K562 (cell line): ENCODE measurements at regions not wholly inside any gene's neighbourhood (a gene's known extent, or its start where the extent isn't known, plus 50 kb on each side); places are given as distances from the start of the nearest gene placed in this dataset.

ENCODE experiments used
- ATAC-seq: fragments of 200-7000 bp; cut with Tn5 transposase; 3 replicates; pipeline ENCODE4 v1.9.1; 2020; ENCODE audit warnings: moderate library complexity
- BruUV-seq: library from RNA; stranded (reverse); fragments of 400-500 nt; replicated peaks from 2 replicates; lab custom pipeline; 2021; lab: Mats Ljungman, UMichigan
- CTCF ChIA-PET: fragments of 300-600 bp; formaldehyde crosslinking; extraction: SDS; loops from one replicate; lab custom pipeline; 2021; ENCODE audit warnings: low intra/inter-chr PET ratio; lab: Yijun Ruan, JAX
- POLR2A ChIA-PET: fragments of 300-600, 350-650 bp; sonication (Branson Sonifier 250); formaldehyde crosslinking; extraction: SDS; loops from one replicate; lab custom pipeline; 2021; ENCODE audit warnings: antibody characterized with exemption, inconsistent platforms; lab: Yijun Ruan, JAX
- DNase-seq, 4 experiments: peaks; one replicate each; pipeline versions ENCODE4 v3.0.0 to v3.0.0-alpha.2; 2011 to 2018; ENCODE audit warnings: low spot score in 3 of 4, mixed read lengths in 3 of 4; ENCODE audit errors: extremely low read depth in 1 of 4
- FAIRE-seq: peaks from 2 replicates; lab custom pipeline; 2011; peaks lifted over from hg19 to GRCh38; lab: Jason Lieb, UNC
- H2AFZ ChIP-seq: 2 replicates; pipeline ENCODE4 v1.6.0; 2011; ENCODE audit warnings: low read depth, low read length, control low read depth, inconsistent platforms
- H3K27ac ChIP-seq: fragments of 200-600 bp; 3 replicates; pipeline ENCODE4 v1.8.0; 2011; ENCODE audit warnings: low read depth, mild to moderate bottlenecking, control low read depth, inconsistent platforms, low read length, moderate library complexity, mixed read lengths; ENCODE audit errors: extremely low read depth
- H3K27me3 ChIP-seq, 2 experiments: fragments of 300-600 bp in 1 of 2; 2 replicates in 1 of 2; 3 replicates in 1 of 2; pipeline versions ENCODE4 v1.6.0 to v1.8.0; 2011; ENCODE audit warnings: inconsistent platforms in 2 of 2, low read length in 2 of 2, mild to moderate bottlenecking in 1 of 2, mixed read lengths in 1 of 2, moderate library complexity in 1 of 2; ENCODE audit not compliant: control insufficient read depth in 2 of 2, insufficient read depth in 2 of 2
- H3K36me3 ChIP-seq: fragments of 300-600 bp; 3 replicates; pipeline ENCODE4 v1.8.0; 2011; ENCODE audit warnings: mild to moderate bottlenecking, low read length, inconsistent platforms; ENCODE audit not compliant: control insufficient read depth, insufficient read depth
- H3K4me1 ChIP-seq, 2 experiments: fragments of 200-600 bp in 1 of 2; replicated peaks in 1 of 2; 2 replicates in 1 of 2; 3 replicates in 1 of 2; pipeline versions ENCODE4 v1.5.1 to v1.8.0; 2011; ENCODE audit warnings: inconsistent platforms in 2 of 2, low read length in 2 of 2, mild to moderate bottlenecking in 1 of 2, mixed read lengths in 1 of 2, moderate library complexity in 1 of 2; ENCODE audit not compliant: control insufficient read depth in 2 of 2, insufficient read depth in 2 of 2
- H3K4me2 ChIP-seq: 2 replicates; pipeline ENCODE4 v1.6.1; 2011; ENCODE audit warnings: low read length, control low read depth, inconsistent platforms, mixed read lengths; ENCODE audit not compliant: insufficient read depth
- H3K4me3 ChIP-seq: fragments of 200-600 bp; sonication (generic), shearing (Covaris generic); 2 replicates; pipeline ENCODE4 v1.5.1; 2016; ENCODE audit warnings: control low read depth, inconsistent platforms
- H3K79me2 ChIP-seq: fragments of 200-600 bp; 3 replicates; pipeline ENCODE4 v1.8.0; 2011; ENCODE audit warnings: low read length, inconsistent platforms; ENCODE audit not compliant: control insufficient read depth, insufficient read depth
- H3K9ac ChIP-seq, 2 experiments: 2 replicates each; pipeline versions ENCODE4 v1.6.0 to v1.6.1; 2011; ENCODE audit warnings: low read depth in 2 of 2, low read length in 2 of 2, control low read depth in 1 of 2, inconsistent platforms in 1 of 2, mild to moderate bottlenecking in 1 of 2, mixed read lengths in 1 of 2; ENCODE audit not compliant: insufficient read depth in 1 of 2
- H3K9me1 ChIP-seq: one replicate; pipeline ENCODE4 v1.6.0; 2011; ENCODE audit warnings: inconsistent platforms, mild to moderate bottlenecking, low read length, moderate library complexity; ENCODE audit not compliant: control insufficient read depth, insufficient read depth
- H3K9me3 ChIP-seq: replicated peaks from 2 replicates; pipeline ENCODE4 v1.5.1; 2011; ENCODE audit warnings: low read depth, low read length, inconsistent platforms; ENCODE audit not compliant: control insufficient read depth, insufficient read depth
- H4K20me1 ChIP-seq: replicated peaks from 2 replicates; pipeline ENCODE4 v1.6.1; 2011; ENCODE audit warnings: low read length, inconsistent platforms, mixed read lengths; ENCODE audit not compliant: control insufficient read depth, insufficient read depth
- NR2C1 ChIP-seq, 2 experiments: fragments of 450-650 bp; IDR thresholded peaks; 2 replicates each; pipeline ENCODE4 v1.6.1; 2017; ENCODE audit warnings: mild to moderate bottlenecking in 2 of 2, antibody characterized with exemption in 1 of 2, inconsistent platforms in 1 of 2, missing compliant biosample characterization in 1 of 2, missing genetic modification characterization in 1 of 2
- TBP ChIP-seq: optimal IDR thresholded peaks from 2 replicates; pipeline ENCODE3; 2011; ENCODE audit warnings: low read depth, low read length, improper control_type of control experiment
- ZSCAN29 ChIP-seq: fragments of 450-650 bp; IDR thresholded peaks from 2 replicates; pipeline ENCODE4 v1.6.1; 2017
- WGBS: fragments of 100-300 bp; shearing (Covaris generic); methylation state at CpG from one replicate; pipeline ENCODE4 v1.1.6; 2016; ENCODE audit warnings: low coverage, mixed read lengths; ENCODE audit not compliant: insufficient coverage; ENCODE audit errors: missing lambda C conversion rate; 5-methylcytosine and 5-hydroxymethylcytosine counted together
- in situ Hi-C: fragments of 300-500 bp; cut with MboI; formaldehyde crosslinking; loops from 4 replicates; pipeline ENCODE4 v1.15.0; 2018; ENCODE audit warnings: inconsistent platforms, mixed read lengths
- intact Hi-C: fragments of 100-400 bp; cut with micrococcal nuclease; formaldehyde crosslinking; loops from 2 replicates; pipeline ENCODE4 v1.14.2; 2022
- TF ChIP-seq, protein P1 (sequence below): IDR thresholded peaks from 2 replicates; pipeline ENCODE4 v1.6.1; 2014; ENCODE audit warnings: antibody characterized with exemption
- TF ChIP-seq, protein P2 (sequence below), 2 experiments: fragments of 450-650 bp in 1 of 2; IDR thresholded peaks; 2 replicates each; pipeline ENCODE4 v1.6.1; 2011 to 2017; ENCODE audit warnings: low read depth in 2 of 2, antibody characterized with exemption in 1 of 2, borderline replicate concordance in 1 of 2, low read length in 1 of 2, mild to moderate bottlenecking in 1 of 2, mixed read lengths in 1 of 2; ENCODE audit not compliant: control insufficient read depth in 1 of 2

GRCh38 chr1:157399343-157399983 is 152.9 kb downstream of the FCRL5 start:
- no peak for DNase-seq
- Histone ChIP-seq H3K27ac (no peak overlapping the region), H3K9ac (no peak overlapping the region), H3K36me3 (no peaks in the 10 kb centered on the region), H3K27me3 (no peaks in the 10 kb centered on the region), H3K4me1 (peaks cover 7 to 19% of the 10 kb centered on the region in 2 experiments), H3K9me1 (no peaks in the 10 kb centered on the region), H3K9me3 (no peaks in the 10 kb centered on the region), H4K20me1 (no peaks in the 10 kb centered on the region), H2AFZ (no peak overlapping the region), H3K4me3 (no peak overlapping the region), H3K79me2 (no peaks in the 10 kb centered on the region), H3K4me2 (no peak overlapping the region)
- in situ Hi-C loops (no loop called here), intact Hi-C loops (no loop called here)
- ChIA-PET CTCF (no interaction called here), POLR2A (no interaction called here)
- BruUV-seq: no TSS peak
- no peak for FAIRE-seq
- ATAC-seq: no peak
- 25% methylated on average over 2 of the region's 3 CpGs for WGBS
- TF ChIP-seq, protein P1, sequence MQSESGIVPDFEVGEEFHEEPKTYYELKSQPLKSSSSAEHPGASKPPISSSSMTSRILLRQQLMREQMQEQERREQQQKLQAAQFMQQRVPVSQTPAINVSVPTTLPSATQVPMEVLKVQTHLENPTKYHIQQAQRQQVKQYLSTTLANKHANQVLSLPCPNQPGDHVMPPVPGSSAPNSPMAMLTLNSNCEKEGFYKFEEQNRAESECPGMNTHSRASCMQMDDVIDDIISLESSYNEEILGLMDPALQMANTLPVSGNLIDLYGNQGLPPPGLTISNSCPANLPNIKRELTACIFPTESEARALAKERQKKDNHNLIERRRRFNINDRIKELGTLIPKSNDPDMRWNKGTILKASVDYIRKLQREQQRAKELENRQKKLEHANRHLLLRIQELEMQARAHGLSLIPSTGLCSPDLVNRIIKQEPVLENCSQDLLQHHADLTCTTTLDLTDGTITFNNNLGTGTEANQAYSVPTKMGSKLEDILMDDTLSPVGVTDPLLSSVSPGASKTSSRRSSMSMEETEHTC: no peak
- TF ChIP-seq ZSCAN29 (no peak), TBP (no peak), NR2C1 (IDR thresholded peaks at IDR 0.05) (no peak), NR2C1 (tag; IDR thresholded peaks at IDR 0.05) (no peak)
- TF ChIP-seq, protein P2, sequence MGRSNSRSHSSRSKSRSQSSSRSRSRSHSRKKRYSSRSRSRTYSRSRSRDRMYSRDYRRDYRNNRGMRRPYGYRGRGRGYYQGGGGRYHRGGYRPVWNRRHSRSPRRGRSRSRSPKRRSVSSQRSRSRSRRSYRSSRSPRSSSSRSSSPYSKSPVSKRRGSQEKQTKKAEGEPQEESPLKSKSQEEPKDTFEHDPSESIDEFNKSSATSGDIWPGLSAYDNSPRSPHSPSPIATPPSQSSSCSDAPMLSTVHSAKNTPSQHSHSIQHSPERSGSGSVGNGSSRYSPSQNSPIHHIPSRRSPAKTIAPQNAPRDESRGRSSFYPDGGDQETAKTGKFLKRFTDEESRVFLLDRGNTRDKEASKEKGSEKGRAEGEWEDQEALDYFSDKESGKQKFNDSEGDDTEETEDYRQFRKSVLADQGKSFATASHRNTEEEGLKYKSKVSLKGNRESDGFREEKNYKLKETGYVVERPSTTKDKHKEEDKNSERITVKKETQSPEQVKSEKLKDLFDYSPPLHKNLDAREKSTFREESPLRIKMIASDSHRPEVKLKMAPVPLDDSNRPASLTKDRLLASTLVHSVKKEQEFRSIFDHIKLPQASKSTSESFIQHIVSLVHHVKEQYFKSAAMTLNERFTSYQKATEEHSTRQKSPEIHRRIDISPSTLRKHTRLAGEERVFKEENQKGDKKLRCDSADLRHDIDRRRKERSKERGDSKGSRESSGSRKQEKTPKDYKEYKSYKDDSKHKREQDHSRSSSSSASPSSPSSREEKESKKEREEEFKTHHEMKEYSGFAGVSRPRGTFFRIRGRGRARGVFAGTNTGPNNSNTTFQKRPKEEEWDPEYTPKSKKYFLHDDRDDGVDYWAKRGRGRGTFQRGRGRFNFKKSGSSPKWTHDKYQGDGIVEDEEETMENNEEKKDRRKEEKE (IDR thresholded peaks at IDR 0.05; ENCODE audit: borderline replicate concordance in 1 of 2, control insufficient read depth in 1 of 2, low read depth in 2 of 2, low read length in 1 of 2): no peak
